GM19099 (cell line): ENCODE measurements at regions not wholly inside any gene's neighbourhood (a gene's known extent, or its start where the extent isn't known, plus 50 kb on each side); places are given as distances from the start of the nearest gene placed in this dataset.

Source experiments
- POLR2A ChIP-seq: IDR thresholded peaks from 3 replicates; pipeline ENCODE4 v1.6.1; 2011; ENCODE audit warnings: low read depth; ENCODE audit not compliant: insufficient read length; ENCODE audit errors: extremely low read depth

DNA sequence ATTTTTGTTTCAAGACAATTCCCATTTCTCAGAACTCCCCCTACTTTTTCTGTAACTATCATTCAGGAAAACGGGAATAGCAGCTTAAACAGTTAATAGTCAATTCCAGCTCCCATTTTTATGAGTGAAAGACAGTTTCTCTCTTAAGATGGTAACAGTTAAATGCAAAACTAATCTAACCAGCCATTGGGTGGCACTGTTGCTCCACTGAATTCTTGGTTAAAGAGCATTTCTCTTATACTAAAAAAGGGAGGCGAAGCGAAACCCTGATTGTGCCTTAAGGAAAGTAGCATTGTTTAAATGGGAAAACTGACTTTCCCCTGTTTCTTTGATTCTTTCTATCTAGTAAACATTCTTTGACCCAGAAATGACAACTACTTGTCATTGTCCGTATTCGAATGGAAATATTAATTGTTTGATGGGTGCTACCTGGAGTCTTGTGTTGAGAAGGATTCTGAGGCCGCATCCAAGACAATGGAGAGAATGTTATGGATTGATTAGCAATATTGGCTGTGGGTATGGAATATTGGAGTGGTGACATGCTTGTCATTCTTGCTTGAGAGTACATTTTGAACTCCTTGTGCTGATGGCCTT, 507.8 kb downstream of the MAT2B start:
- no peak for TF ChIP-seq POLR2A

DNA sequence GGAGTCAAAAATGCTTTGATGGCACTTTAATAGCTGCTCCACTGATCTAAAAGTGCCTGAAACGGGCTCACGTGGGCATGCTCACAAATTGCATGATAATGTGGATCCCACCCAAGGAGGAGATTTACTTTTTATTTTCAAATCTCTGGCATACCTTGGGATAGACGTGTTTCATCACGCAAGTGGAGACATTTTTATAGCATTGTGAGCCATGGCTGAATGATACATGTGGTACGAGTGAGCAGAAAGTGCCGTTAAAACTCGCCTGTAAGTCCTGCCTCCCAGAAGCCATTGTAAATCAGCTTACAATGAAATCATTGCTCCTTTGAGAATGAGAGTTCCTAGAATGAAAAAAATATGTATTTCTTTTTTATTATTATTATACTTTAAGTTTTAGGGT, 514.7 kb downstream of the MAT2B start:
- no peak for TF ChIP-seq POLR2A

DNA sequence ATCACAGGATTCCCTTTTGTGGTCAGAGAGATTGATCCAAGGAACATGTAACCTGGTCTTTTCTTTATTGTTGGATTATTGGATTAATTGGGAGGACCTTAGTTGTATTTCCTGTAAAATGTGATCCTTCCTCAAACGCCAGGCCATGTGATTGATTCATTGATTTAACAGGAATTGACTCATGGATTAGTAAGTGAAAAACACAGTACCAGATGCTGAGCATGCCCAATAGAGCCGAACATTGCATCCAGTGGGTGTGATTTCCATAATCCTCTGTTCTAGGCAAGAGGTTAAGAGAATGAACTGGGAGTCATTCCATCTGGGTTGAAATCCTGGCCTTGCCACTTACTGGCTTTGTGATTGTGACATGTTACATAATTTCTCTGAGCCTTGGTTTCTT, 522.3 kb downstream of the MAT2B start:
- no peak for TF ChIP-seq POLR2A

DNA sequence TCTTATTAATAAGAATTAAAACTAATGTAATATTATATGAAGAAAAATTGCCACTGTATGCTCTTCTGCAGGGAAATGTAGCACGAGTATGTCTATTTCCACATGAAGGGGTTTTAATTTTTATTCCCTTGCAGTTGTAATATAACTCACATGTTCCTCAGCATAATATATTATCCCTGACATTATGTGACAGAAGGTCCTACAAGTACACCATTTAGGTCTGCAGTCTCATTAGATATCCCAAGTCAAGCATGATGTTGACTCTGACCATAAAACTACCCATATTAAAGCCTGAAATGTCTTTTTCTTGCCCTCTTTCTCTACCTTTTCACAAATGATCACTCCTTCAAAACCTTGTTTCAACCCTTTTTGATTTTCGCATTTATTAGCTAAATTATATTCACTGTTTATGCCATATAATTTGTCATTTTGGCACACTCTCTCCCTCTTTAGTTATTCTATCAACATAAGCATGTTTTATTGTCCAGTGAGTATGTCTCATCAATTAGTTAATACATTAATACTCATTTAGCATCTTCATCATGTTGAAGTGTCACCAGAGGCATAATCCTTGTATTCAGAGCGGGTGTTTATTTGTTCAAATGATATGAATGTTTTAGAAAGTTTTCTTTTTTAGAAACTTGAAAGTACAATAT, 532.8 kb downstream of the MAT2B start:
- TF ChIP-seq POLR2A: no peak

DNA sequence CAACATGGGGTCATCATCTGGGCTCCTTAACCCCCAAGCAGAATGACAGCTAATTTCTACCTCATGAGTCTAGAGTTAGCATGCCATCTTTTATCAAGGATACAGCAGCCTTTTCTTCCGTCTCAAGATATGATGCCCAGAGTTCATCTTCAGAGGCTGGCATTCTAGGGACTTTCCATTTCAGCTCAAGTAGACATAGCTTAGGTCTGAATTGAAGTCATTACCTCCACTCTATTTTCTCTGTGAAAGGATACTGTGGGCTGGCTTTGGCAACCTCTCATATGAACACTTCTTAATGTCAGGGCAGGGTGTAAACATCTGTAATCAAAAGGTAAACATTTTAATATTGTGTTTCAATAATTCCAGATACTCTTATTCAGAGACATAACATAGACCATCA, 535.7 kb downstream of the MAT2B start:
- TF ChIP-seq POLR2A: no peak

DNA sequence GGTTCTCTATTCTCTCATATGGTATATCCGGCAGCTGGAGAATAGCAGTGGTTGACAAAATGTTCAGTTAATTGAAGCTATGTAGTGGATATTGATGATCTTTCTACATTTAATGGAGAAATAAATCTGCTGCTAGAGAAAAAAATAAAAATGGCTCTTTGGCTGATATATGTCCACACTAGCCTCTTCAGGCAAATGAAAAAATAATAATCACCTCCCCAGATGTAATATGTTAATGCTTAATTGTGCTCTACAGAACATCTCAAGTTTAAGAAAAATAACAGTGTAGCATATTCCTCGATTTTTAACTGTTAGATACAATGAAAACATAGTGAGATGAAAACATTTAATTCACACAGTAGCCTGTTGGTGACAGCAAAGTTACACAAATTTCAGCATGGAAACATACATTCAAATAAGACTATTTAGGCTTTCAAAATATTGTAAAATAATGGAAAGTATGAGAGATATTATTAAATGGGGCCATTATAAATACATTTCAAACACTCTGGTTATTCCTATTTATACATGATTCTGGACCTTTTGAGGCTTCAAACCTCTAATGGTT, 543.0 kb downstream of the MAT2B start:
- TF ChIP-seq POLR2A: no peak

DNA sequence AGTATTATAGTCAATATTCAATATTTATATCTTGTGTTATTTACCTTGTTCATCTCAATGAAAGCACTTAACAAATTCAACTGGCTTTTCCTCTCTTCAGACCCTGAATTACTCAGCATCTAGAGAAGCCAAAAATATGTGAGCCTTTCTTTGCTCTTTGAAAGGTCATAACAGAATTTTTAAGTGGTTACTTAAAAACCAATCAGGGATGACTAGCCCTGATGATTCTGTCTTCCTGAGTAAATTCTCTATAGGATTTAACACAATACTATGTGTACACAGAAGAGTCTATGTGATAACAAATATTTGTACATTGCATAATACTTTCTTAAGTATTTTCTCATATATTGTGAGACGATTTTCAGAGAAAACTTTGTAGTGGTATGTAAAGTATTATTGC, 546.3 kb downstream of the MAT2B start:
- TF ChIP-seq POLR2A: no peak

DNA sequence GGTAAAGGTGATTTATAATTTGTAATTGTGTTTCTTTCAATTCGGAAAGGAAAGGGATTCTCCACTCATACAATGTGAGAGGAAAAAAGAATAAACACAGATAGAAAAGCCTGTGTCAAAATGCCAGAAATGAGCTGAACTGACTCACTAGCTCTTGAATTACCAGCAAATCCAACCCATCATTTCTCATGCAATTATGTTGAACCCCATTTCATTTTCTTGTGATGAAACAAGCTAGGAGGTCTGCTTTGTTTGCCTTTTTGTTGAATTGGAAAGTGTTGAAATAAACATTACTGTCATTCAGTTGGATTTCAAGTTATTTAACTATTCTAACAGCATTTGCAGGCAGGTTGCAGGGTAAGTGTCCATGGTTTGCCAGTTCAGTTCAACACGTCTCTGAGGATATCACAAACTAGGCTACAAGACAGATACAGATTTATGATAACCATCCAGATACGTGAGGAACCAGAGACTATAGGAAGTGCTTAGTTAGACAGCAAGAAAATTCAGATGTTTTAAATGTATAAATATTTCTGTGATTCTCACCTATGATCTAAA, 547.2 kb downstream of the MAT2B start:
- TF ChIP-seq POLR2A: no peak

DNA sequence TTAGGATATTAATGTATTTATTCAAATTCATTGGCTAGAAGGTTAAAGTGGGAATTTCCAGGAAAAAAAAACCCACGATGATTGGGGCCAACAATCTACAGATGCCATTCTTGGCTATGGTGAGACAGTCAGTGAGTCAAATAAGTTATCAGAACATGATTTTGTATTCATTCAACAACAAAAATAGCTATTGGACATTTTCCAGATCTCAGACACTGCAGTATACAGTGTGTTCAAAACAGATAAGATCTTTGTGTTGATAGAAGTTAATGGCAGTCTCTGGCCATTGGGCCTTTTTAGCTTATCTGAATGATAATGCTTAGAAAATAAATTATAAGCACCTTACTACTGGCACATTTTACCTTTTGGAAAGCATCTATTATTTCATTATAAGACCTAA, 547.7 kb downstream of the MAT2B start:
- no peak for TF ChIP-seq POLR2A

DNA sequence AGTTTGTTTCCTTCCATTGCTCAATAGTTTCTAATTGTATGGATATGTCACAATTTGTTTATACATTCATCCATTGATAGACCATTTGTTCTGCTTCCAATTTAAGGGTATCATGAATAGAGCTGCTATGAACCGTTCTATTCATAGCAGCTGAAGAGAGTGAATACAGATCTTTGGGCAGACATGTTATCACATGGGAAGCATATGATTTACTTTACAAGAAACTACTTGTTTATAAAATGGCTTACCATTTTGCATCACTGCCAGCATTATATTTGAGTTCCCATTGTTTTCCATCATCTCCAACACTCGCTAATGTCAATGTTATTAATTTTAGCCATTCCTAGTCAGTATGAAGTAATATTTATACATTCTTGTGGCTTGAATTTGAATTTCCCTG, 549.0 kb downstream of the MAT2B start:
- no peak for TF ChIP-seq POLR2A

DNA sequence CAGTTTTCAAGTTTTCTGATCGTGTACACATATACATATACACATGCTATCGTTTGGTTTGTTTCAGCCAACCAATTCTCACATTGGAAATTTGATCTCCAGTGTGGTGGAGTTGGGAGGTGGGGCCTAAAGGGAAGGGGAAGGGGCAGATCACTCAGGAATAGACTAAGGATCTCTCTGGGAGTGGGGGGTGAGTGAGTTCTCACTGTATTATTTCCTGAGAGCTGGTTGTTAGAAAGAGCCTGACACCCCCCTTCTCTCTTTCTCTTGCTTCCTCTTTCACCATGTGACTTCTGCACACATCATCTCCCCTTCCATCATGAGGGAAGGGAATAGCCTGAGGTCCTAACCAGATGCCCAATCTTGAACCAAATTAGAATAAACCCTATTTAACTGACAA, 551.7 kb downstream of the MAT2B start:
- no peak for TF ChIP-seq POLR2A

DNA sequence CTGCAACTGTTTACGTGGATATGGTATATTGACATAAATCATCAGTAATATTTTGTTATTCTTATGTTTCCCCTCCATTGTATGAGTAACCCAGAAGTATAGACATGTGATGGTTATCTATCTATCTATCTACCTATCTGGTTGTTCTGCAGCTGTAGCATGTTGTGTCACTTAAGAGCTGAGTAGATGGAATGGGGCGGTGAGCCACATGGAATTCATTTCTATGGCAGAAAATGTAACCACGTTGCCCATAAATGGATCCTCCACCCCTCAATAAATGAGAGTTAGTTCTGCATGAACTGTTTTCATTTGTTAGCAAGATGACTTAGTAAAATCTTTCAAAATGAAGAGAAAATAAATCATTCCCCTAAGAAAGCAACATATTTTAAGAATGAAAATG, 553.2 kb downstream of the MAT2B start:
- no peak for TF ChIP-seq POLR2A

DNA sequence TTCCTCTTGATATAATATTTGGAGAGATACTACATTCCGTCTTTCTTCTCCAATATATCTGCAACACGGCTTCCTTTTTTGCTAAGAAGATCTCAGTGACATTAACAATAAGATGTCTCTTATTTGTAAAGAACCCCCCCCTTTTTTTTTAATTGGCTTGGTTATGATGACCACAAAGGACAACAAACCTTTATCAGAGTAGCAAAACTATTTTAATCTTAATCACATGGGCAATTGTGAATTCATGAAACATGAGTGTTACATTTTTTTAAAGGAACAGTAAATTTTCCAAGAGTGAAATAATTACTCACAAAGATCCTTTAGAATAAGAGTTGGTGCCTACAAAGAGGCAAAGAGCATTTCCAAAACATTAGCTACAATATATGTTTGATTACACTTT, 554.1 kb downstream of the MAT2B start:
- TF ChIP-seq POLR2A: no peak

DNA sequence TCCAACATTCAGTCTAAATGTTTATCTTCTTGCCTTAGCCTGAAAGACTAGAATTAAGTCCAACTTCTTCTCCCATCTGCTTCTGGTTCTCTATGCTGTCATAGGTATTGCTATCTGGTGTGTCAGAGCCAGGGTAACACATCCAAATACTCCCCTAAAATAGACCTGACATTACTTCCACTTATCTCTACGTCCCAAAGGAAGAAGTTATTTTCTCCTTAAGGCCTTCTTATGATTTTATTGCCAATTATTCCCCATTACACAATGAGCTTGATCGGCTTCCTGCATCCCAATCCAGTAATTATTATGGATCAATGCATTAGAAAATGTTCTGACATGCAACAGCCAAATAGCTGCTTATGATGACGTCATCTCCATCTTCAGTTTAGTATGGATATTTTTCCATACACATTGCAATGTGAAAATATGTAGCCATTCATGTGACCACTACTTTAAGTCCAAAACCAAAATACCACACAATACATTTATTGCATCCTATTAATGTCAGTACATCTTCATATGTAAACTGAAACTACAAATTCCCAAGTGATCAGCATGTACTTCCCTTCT, 555.5 kb downstream of the MAT2B start:
- TF ChIP-seq POLR2A: no peak

DNA sequence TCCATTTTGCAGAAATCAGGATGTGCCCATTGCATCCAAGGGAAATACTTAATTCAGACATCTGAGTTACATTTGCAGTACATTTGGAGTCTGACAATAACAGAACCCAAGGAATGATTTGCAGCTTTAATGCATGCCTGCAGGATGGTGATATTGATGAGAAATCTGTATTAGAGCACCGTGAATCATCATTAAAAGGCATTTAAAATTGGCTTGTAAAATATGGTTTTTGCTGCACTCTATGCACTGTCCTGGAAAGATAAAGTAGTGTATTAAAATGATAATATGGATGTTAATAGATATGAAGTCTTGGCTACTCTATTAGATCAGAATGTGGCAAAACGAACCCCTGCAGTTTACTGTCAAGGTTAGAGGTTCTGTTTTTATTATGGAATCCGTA, 556.9 kb downstream of the MAT2B start:
- TF ChIP-seq POLR2A: no peak

DNA sequence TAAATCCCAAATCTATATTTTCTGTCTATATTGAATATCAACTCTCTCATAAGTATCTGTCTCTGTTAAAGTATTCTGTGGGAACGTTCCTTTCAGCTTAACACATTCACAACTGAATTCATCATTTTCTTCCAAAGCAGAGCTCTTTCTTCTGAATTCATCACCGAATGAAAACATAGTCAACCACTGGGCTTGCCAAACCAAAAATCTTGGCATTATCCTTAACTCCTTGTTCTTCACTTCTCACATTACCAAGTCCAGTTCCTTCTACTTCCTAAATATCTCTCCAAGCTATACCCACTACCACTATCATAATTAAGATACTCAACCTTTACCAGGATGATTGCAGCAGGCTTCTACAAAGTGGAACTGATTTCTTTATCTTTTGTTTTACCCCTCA, 559.8 kb downstream of the MAT2B start:
- no peak for TF ChIP-seq POLR2A
